Breast epithelium (tissue), 4 donors: ENCODE measurements at regions not wholly inside any gene's neighbourhood (a gene's known extent, or its start where the extent isn't known, plus 50 kb on each side); places are given as distances from the start of the nearest gene placed in this dataset.

Experiments
- DNase-seq, 2 donors: peaks; one replicate each; pipeline ENCODE4 v3.0.0-alpha.2; 2019; ENCODE audit warnings: low spot score in 2 of 2
- H3K27ac ChIP-seq, 2 donors: fragments of 200-600 bp; sonication (generic) in 1 of 2; one replicate each; pipeline ENCODE4 v1.5.1; 2016 to 2019; ENCODE audit warnings: mild to moderate bottlenecking in 1 of 2
- H3K27me3 ChIP-seq, 2 donors: fragments of 200-600 bp; sonication (generic) in 1 of 2; one replicate each; pipeline versions ENCODE4 v1.5.1 to v1.6.0; 2017 to 2019; ENCODE audit warnings: control low read depth in 1 of 2, mild to moderate bottlenecking in 1 of 2
- H3K36me3 ChIP-seq: fragments of 200-600 bp; one replicate; pipeline ENCODE4 v1.5.1; 2019
- H3K4me1 ChIP-seq, 2 donors: fragments of 200-600 bp; sonication (generic); one replicate each; pipeline ENCODE4 v1.5.1; 2016 to 2019; ENCODE audit warnings: control low read depth in 1 of 2
- H3K4me3 ChIP-seq, 3 donors: fragments of 200-600 bp; sonication (generic); 1 replicate in 2 of 3; 2 replicates in 1 of 3; pipeline ENCODE4 v1.5.1; 2016 to 2019; ENCODE audit warnings: mild to moderate bottlenecking in 3 of 3, moderate library complexity in 2 of 3
- H3K9me3 ChIP-seq, 2 donors: fragments of 200-600 bp; sonication (generic) in 1 of 2; one replicate each; pipeline ENCODE4 v1.5.1; 2016 to 2019; ENCODE audit warnings: control low read depth in 1 of 2
- POLR2A ChIP-seq: fragments of 450-650 bp; IDR thresholded peaks from one replicate; pipeline ENCODE4 v1.6.1; 2016; ENCODE audit warnings: antibody characterized with exemption, mild to moderate bottlenecking, moderate library complexity
- POLR2AphosphoS5 ChIP-seq, 3 donors: sonication (generic); formaldehyde crosslinking; IDR thresholded peaks; one replicate each; pipeline ENCODE4 v1.6.1; 2017; ENCODE audit warnings: antibody characterized with exemption in 3 of 3
- intact Hi-C: fragments of 100-400 bp; cut with DNase I; formaldehyde crosslinking; loops from one replicate; pipeline ENCODE4 v1.15.1; 2023; ENCODE audit warnings: low total_unique reads
- TF ChIP-seq, protein P1 (sequence below), 3 donors: fragments of 450-650 bp; IDR thresholded peaks; one replicate each; pipeline ENCODE4 v1.5.1; 2016 to 2017; ENCODE audit warnings: antibody characterized with exemption in 3 of 3, mild to moderate bottlenecking in 3 of 3, moderate library complexity in 3 of 3

- H3K36me3 ChIP-seq, result no peaks in the 10 kb centered on the region
- H3K4me1 ChIP-seq, result no peaks in the 10 kb centered on the region
- intact Hi-C loops, result no loop called here
- no peaks in the 10 kb centered on the region for H3K9me3 ChIP-seq
- peak in 1 of 2 donors; percentile 3 for DNase-seq
- no peak overlapping the region for H3K27ac ChIP-seq
- no peak overlapping the region for H3K4me3 ChIP-seq
- no peaks in the 10 kb centered on the region for H3K27me3 ChIP-seq
- TF ChIP-seq POLR2AphosphoS5 (IDR thresholded peaks at IDR 0.05), result no peak
- TF ChIP-seq POLR2A, result no peak
- TF ChIP-seq, protein P1, sequence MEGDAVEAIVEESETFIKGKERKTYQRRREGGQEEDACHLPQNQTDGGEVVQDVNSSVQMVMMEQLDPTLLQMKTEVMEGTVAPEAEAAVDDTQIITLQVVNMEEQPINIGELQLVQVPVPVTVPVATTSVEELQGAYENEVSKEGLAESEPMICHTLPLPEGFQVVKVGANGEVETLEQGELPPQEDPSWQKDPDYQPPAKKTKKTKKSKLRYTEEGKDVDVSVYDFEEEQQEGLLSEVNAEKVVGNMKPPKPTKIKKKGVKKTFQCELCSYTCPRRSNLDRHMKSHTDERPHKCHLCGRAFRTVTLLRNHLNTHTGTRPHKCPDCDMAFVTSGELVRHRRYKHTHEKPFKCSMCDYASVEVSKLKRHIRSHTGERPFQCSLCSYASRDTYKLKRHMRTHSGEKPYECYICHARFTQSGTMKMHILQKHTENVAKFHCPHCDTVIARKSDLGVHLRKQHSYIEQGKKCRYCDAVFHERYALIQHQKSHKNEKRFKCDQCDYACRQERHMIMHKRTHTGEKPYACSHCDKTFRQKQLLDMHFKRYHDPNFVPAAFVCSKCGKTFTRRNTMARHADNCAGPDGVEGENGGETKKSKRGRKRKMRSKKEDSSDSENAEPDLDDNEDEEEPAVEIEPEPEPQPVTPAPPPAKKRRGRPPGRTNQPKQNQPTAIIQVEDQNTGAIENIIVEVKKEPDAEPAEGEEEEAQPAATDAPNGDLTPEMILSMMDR (IDR thresholded peaks at IDR 0.05), result no peak
Measured at GRCh38 chr10:43943119-43943817, 294.6 kb upstream of the ZNF32 start.

DNA sequence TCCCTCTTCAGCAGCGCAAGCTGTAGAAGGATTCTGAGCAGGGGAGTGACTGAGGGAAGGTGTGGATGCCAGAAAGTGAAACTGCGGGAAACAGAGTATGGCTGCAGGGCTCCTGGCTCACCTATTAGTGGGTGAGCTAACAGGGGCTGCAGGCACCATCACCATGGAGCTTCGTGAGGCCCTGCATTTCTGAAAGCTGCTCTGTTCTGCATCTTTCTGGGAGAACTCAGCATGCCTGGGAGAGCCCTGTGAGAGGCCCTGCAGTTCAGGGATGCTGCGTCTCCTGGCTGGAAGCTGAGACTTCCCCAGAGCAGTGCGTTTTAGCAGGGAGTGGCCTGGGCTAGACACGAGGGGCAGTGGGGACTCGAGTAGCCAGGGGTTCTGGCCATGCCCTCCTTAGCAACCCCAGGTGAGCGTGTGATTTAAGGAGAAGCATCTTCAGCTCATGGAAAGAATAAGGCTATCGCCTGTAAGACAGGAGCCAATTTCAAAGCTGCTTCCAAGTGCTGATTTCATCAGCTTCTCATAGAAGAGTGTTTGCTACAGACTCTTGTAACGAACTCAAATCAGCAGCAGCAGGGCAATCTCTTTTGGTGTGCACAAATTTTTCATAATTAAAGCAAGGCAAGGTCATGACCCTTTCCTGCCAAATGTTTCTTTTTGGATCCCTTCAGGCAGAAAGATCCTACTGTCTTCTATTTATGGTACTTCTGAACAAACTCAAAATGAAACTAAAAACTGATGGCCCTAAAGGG lies 293.6 kb upstream of the ZNF32 start:
- no peaks in the 10 kb centered on the region for H3K9me3 ChIP-seq
- intact Hi-C loops, result no loop called here
- no peaks in the 10 kb centered on the region for H3K36me3 ChIP-seq
- no peaks in the 10 kb centered on the region for H3K4me1 ChIP-seq
- H3K4me3 ChIP-seq, result no peak overlapping the region
- DNase-seq, result peak in 1 of 2 donors; percentile 5
- peak overlapping the region in 1 of 2 donors; percentile 35 for H3K27ac ChIP-seq
- no peak for TF ChIP-seq POLR2AphosphoS5 (IDR thresholded peaks at IDR 0.05)
- TF ChIP-seq POLR2A, result no peak
- TF ChIP-seq, protein P1 (IDR thresholded peaks at IDR 0.05), result no peak
- H3K27me3 ChIP-seq, result no peaks in the 10 kb centered on the region

GRCh38 chr10:43940898-43941837 lies 292.5 kb upstream of the ZNF32 start:
- no peak for DNase-seq
- no peak for TF ChIP-seq POLR2AphosphoS5 (IDR thresholded peaks at IDR 0.05)
- TF ChIP-seq, protein P1 (IDR thresholded peaks at IDR 0.05), result no peak
- no peak for TF ChIP-seq POLR2A

GRCh38 chr10:43939939-43940820 lies 291.5 kb upstream of the ZNF32 start:
- no peaks in the 10 kb centered on the region for H3K9me3 ChIP-seq
- DNase-seq, result peak in 1 of 2 donors; percentile 7
- H3K4me1 ChIP-seq, result no peaks in the 10 kb centered on the region
- TF ChIP-seq, protein P1 (IDR thresholded peaks at IDR 0.05), result no peak
- TF ChIP-seq POLR2A (no peak), POLR2AphosphoS5 (IDR thresholded peaks at IDR 0.05) (no peak)
- no peaks in the 10 kb centered on the region for H3K27me3 ChIP-seq
- H3K36me3 ChIP-seq, result no peaks in the 10 kb centered on the region
- no peak overlapping the region for H3K4me3 ChIP-seq
- intact Hi-C loops, result no loop called here
- H3K27ac ChIP-seq, result peak overlapping the region in 1 of 2 donors; percentile 53

More at GRCh38 chr10:43940898-43941837, 292.5 kb upstream of the ZNF32 start:
- H3K9me3 ChIP-seq, result no peaks in the 10 kb centered on the region
- no peaks in the 10 kb centered on the region for H3K27me3 ChIP-seq
- intact Hi-C loops, result no loop called here
- no peak overlapping the region for H3K27ac ChIP-seq
- H3K4me1 ChIP-seq, result no peaks in the 10 kb centered on the region
- H3K4me3 ChIP-seq, result no peak overlapping the region
- no peaks in the 10 kb centered on the region for H3K36me3 ChIP-seq
